HepG2 (cell line): ENCODE measurements at regions not wholly inside any gene's neighbourhood (a gene's known extent, or its start where the extent isn't known, plus 50 kb on each side); places are given as distances from the start of the nearest gene placed in this dataset.

Source experiments
- ATAC-seq: fragments of 200-7000 bp; cut with Tn5 transposase; 3 replicates; pipeline ENCODE4 v1.9.1; 2020; ENCODE audit warnings: mild to moderate bottlenecking, moderate library complexity
- BruUV-seq: library from RNA; stranded (reverse); fragments of 400-500 nt; replicated peaks from 2 replicates; lab custom pipeline; 2021; lab: Mats Ljungman, UMichigan
- CTCF ChIA-PET: fragments of 300-600 bp; formaldehyde crosslinking; extraction: SDS; loops from one replicate; lab custom pipeline; 2021; ENCODE audit warnings: low total read pairs, inconsistent platforms, low intra/inter-chr PET ratio; lab: Yijun Ruan, JAX
- POLR2A ChIA-PET: fragments of 350-600 bp; sonication (Branson Sonifier 250); formaldehyde crosslinking; loops from one replicate; lab custom pipeline; 2020; ENCODE audit warnings: antibody characterized with exemption, inconsistent platforms; lab: Yijun Ruan, JAX
- DNase-seq: peaks from one replicate; pipeline ENCODE4 v3.0.0-alpha.2; 2015; ENCODE audit warnings: low spot score
- FAIRE-seq: peaks from 3 replicates; lab custom pipeline; 2011; peaks lifted over from hg19 to GRCh38; lab: Jason Lieb, UNC
- H2AFZ ChIP-seq: one replicate; pipeline ENCODE4 v1.6.1; 2011; ENCODE audit warnings: low read length, inconsistent platforms
- H3K27ac ChIP-seq: fragments of 300-600 bp; 3 replicates; pipeline ENCODE4 v1.8.0; 2011; ENCODE audit warnings: mixed run types, mild to moderate bottlenecking, mixed read lengths, low read length, inconsistent platforms; ENCODE audit not compliant: insufficient read depth; ENCODE audit errors: extremely low read length
- H3K27me3 ChIP-seq, 2 experiments: fragments of 200-600 bp in 1 of 2; 2 replicates in 1 of 2; 3 replicates in 1 of 2; pipeline versions ENCODE4 v1.6.0 to v1.8.0; 2011; ENCODE audit warnings: low read length in 2 of 2, mild to moderate bottlenecking in 2 of 2, moderate library complexity in 2 of 2, inconsistent platforms in 1 of 2; ENCODE audit not compliant: insufficient read depth in 2 of 2, control insufficient read depth in 1 of 2
- H3K36me3 ChIP-seq, 2 experiments: fragments of 200-600 bp in 1 of 2; replicated peaks in 1 of 2; 2 replicates in 1 of 2; 3 replicates in 1 of 2; pipeline versions ENCODE4 v1.5.1 to v1.8.0; 2011; ENCODE audit warnings: low read length in 2 of 2, inconsistent platforms in 1 of 2; ENCODE audit not compliant: insufficient read depth in 2 of 2, control insufficient read depth in 1 of 2
- H3K4me1 ChIP-seq: 2 replicates; pipeline ENCODE4 v1.5.1; 2012; ENCODE audit warnings: low read length, inconsistent platforms; ENCODE audit not compliant: insufficient read depth
- H3K4me2 ChIP-seq: 2 replicates; pipeline ENCODE4 v1.6.0; 2011; ENCODE audit warnings: low read depth, low read length, inconsistent platforms
- H3K4me3 ChIP-seq, 3 experiments: fragments of 200-600 bp in 1 of 3; sonication (generic), shearing (Covaris generic) in 1 of 3; replicated peaks in 1 of 3; 2 replicates each; pipeline ENCODE4 v1.5.1; 2011 to 2016; ENCODE audit warnings: low read length in 3 of 3, inconsistent platforms in 2 of 3, low read depth in 2 of 3, mild to moderate bottlenecking in 2 of 3, control low read depth in 1 of 3, mixed read lengths in 1 of 3; ENCODE audit not compliant: insufficient read depth in 1 of 3
- H3K79me2 ChIP-seq: one replicate; pipeline ENCODE4 v1.6.1; 2011; ENCODE audit warnings: low read length, inconsistent platforms; ENCODE audit not compliant: insufficient read depth
- H3K9ac ChIP-seq: 2 replicates; pipeline ENCODE4 v1.6.0; 2011; ENCODE audit warnings: mild to moderate bottlenecking, low read depth, low read length, inconsistent platforms; ENCODE audit not compliant: insufficient read depth
- H3K9me3 ChIP-seq: 2 replicates; pipeline ENCODE4 v1.5.1; 2012; ENCODE audit warnings: mild to moderate bottlenecking, low read length
- H4K20me1 ChIP-seq: 2 replicates; pipeline ENCODE4 v1.6.0; 2011; ENCODE audit warnings: inconsistent platforms, mild to moderate bottlenecking, low read length, moderate library complexity; ENCODE audit not compliant: insufficient read depth
- FOXA1 ChIP-seq, 2 experiments: fragments of 450-650 bp in 1 of 2; sonication (generic) in 1 of 2; formaldehyde crosslinking in 1 of 2; IDR thresholded peaks; 2 replicates each; pipeline versions ENCODE4 v1.4.0 to v1.6.1; 2016 to 2020; ENCODE audit warnings: missing genetic modification reagents in 1 of 2
- FOXO1 ChIP-seq: sonication (generic); formaldehyde crosslinking; IDR thresholded peaks from 2 replicates; pipeline ENCODE4 v1.4.0; 2020; ENCODE audit warnings: missing genetic modification reagents
- GABPA ChIP-seq, 2 experiments: IDR thresholded peaks; 2 replicates each; pipeline ENCODE4 v1.6.1; 2011 to 2016; ENCODE audit warnings: low read depth in 2 of 2, low read length in 1 of 2, missing biosample characterization in 1 of 2, missing genetic modification characterization in 1 of 2
- HDAC1 ChIP-seq: sonication (generic); formaldehyde crosslinking; IDR thresholded peaks from 2 replicates; pipeline ENCODE4 v1.5.1; 2020; ENCODE audit warnings: mild to moderate bottlenecking, missing genetic modification reagents
- HOXD1 ChIP-seq: sonication (generic); formaldehyde crosslinking; IDR thresholded peaks from 2 replicates; pipeline ENCODE4 v1.5.0; 2020; ENCODE audit warnings: missing genetic modification reagents
- PBX2 ChIP-seq: IDR thresholded peaks from 2 replicates; pipeline ENCODE4 v1.6.1; 2016; ENCODE audit warnings: control low read depth
- ZNF225 ChIP-seq: sonication (generic); formaldehyde crosslinking; IDR thresholded peaks from 2 replicates; pipeline ENCODE4 v1.4.0; 2020; ENCODE audit warnings: mild to moderate bottlenecking, missing genetic modification reagents
- ZNF329 ChIP-seq: sonication (generic); formaldehyde crosslinking; IDR thresholded peaks from 2 replicates; pipeline ENCODE4 v1.9.0; 2021; ENCODE audit warnings: low read depth, mild to moderate bottlenecking, missing genetic modification reagents
- ZNF362 ChIP-seq: sonication (generic); formaldehyde crosslinking; IDR thresholded peaks from 2 replicates; pipeline ENCODE4 v1.4.0; 2020; ENCODE audit warnings: missing genetic modification reagents, mild to moderate bottlenecking, borderline replicate concordance
- ZNF431 ChIP-seq: sonication (generic); formaldehyde crosslinking; IDR thresholded peaks from 2 replicates; pipeline ENCODE4 v1.9.0; 2022; ENCODE audit warnings: missing genetic modification reagents, low read depth, mild to moderate bottlenecking, borderline replicate concordance
- ZNF432 ChIP-seq: sonication (generic); formaldehyde crosslinking; IDR thresholded peaks from 2 replicates; pipeline ENCODE4 v1.5.0; 2020; ENCODE audit warnings: missing genetic modification reagents, mild to moderate bottlenecking, borderline replicate concordance
- ZNF512 ChIP-seq: sonication (generic); formaldehyde crosslinking; IDR thresholded peaks from 2 replicates; pipeline ENCODE4 v1.4.0; 2020; ENCODE audit warnings: mild to moderate bottlenecking, missing genetic modification reagents
- ZNF619 ChIP-seq: sonication (generic); formaldehyde crosslinking; IDR thresholded peaks from 2 replicates; pipeline ENCODE4 v1.4.0; 2020; ENCODE audit warnings: mild to moderate bottlenecking, missing genetic modification reagents
- WGBS: methylation state at CpG from one replicate; pipeline ENCODE4 v1.1.6; 2017; ENCODE audit warnings: low lambda C conversion rate; 5-methylcytosine and 5-hydroxymethylcytosine counted together
- in situ Hi-C: cut with HindIII; loops from 2 replicates; pipeline ENCODE4 v1.10.0; 2017; ENCODE audit warnings: low pct_unique_long_range_greater_than_20kb; ENCODE audit not compliant: extremely low pct_ligation_motif_present
- intact Hi-C: fragments of 100-400 bp; cut with micrococcal nuclease; formaldehyde crosslinking; loops from one replicate; pipeline ENCODE4 v1.10.0; 2022; ENCODE audit not compliant: unreplicated experiment
- TF ChIP-seq, protein P1 (sequence below): IDR thresholded peaks from 2 replicates; pipeline ENCODE4 v1.6.1; 2016; ENCODE audit warnings: low read depth, missing genetic modification reagents, missing compliant biosample characterization

DNA sequence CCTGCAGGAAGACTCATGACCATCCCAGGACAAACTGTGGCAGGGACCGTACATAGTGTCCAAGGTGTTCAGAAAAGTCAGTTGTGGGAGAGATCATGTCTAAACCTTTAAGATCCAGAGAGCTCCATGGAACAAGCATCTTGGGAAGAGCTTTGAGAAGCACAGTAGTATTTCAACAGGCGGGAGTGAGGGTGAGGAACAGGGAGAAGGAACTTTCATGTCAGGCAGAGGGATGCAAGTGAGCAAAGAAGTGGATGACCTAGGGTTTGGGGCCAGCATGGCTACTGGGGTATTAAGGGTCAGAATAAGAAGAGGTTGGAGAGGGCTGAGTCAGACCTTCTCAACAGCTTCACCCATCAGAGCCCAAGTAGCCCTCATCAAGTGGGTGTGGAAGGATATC, 147.9 kb upstream of the ETV3 start:
- no peaks in the 10 kb centered on the region for H3K36me3 ChIP-seq
- no peak overlapping the region for H2AFZ ChIP-seq
- no peak overlapping the region for H3K27ac ChIP-seq
- TF ChIP-seq ZNF362 (no peak), PBX2 (CRISPR knock-in tag) (no peak), ZNF431 (no peak), ZNF329 (no peak), ZNF619 (CRISPR knock-in tag) (no peak), HDAC1 (CRISPR knock-in tag) (no peak), HOXD1 (CRISPR knock-in tag) (no peak), GABPA (IDR thresholded peaks at IDR 0.05; ENCODE audit: low read depth, low read length) (no peak), GABPA (CRISPR knock-in tag; IDR thresholded peaks at IDR 0.05; ENCODE audit: low read depth) (no peak), FOXA1 (IDR thresholded peaks at IDR 0.05) (no peak), FOXA1 (CRISPR knock-in tag; IDR thresholded peaks at IDR 0.05) (no peak), ZNF225 (CRISPR knock-in tag) (no peak), FOXO1 (CRISPR knock-in tag) (no peak), ZNF512 (CRISPR knock-in tag) (no peak), ZNF432 (CRISPR knock-in tag) (no peak)
- TF ChIP-seq, protein P1, sequence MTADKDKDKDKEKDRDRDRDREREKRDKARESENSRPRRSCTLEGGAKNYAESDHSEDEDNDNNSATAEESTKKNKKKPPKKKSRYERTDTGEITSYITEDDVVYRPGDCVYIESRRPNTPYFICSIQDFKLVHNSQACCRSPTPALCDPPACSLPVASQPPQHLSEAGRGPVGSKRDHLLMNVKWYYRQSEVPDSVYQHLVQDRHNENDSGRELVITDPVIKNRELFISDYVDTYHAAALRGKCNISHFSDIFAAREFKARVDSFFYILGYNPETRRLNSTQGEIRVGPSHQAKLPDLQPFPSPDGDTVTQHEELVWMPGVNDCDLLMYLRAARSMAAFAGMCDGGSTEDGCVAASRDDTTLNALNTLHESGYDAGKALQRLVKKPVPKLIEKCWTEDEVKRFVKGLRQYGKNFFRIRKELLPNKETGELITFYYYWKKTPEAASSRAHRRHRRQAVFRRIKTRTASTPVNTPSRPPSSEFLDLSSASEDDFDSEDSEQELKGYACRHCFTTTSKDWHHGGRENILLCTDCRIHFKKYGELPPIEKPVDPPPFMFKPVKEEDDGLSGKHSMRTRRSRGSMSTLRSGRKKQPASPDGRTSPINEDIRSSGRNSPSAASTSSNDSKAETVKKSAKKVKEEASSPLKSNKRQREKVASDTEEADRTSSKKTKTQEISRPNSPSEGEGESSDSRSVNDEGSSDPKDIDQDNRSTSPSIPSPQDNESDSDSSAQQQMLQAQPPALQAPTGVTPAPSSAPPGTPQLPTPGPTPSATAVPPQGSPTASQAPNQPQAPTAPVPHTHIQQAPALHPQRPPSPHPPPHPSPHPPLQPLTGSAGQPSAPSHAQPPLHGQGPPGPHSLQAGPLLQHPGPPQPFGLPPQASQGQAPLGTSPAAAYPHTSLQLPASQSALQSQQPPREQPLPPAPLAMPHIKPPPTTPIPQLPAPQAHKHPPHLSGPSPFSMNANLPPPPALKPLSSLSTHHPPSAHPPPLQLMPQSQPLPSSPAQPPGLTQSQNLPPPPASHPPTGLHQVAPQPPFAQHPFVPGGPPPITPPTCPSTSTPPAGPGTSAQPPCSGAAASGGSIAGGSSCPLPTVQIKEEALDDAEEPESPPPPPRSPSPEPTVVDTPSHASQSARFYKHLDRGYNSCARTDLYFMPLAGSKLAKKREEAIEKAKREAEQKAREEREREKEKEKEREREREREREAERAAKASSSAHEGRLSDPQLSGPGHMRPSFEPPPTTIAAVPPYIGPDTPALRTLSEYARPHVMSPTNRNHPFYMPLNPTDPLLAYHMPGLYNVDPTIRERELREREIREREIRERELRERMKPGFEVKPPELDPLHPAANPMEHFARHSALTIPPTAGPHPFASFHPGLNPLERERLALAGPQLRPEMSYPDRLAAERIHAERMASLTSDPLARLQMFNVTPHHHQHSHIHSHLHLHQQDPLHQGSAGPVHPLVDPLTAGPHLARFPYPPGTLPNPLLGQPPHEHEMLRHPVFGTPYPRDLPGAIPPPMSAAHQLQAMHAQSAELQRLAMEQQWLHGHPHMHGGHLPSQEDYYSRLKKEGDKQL (CRISPR knock-in tag) = no peak
- TF ChIP-seq, all 625 proteins: peak for 0
- ChIA-PET POLR2A (no interaction called here), CTCF (no interaction called here)
- BruUV-seq = no TSS peak
- Histone ChIP-seq H3K4me2 (no peak overlapping the region), H3K4me1 (no peaks in the 10 kb centered on the region), H4K20me1 (no peaks in the 10 kb centered on the region), H3K9ac (no peak overlapping the region), H3K27me3 (peaks cover 0 to 1% of the 10 kb centered on the region in 2 experiments; a peak in 2 of 5 replicates), H3K9me3 (no peaks in the 10 kb centered on the region), H3K79me2 (no peaks in the 10 kb centered on the region), H3K4me3 (no peak overlapping the region)
- WGBS = 2% methylated on average over 2 of the region's 2 CpGs
- intact Hi-C loops = no loop called here
- no peak for FAIRE-seq
- in situ Hi-C loops = no loop called here
- ATAC-seq = no peak
- DNase-seq = no peak
